Testis (tissue), 2 donors: ENCODE measurements at regions not wholly inside any gene's neighbourhood (a gene's known extent, or its start where the extent isn't known, plus 50 kb on each side); places are given as distances from the start of the nearest gene placed in this dataset.

Source experiments
- DNase-seq: peaks from one replicate; pipeline ENCODE4 v3.0.0-alpha.2; 2019
- H3K27ac ChIP-seq, 2 donors: fragments of 200-600 bp; sonication (generic); one replicate each; pipeline ENCODE4 v1.5.1; 2019
- H3K27me3 ChIP-seq: fragments of 200-600 bp; sonication (generic); one replicate; pipeline ENCODE4 v1.5.1; 2019
- H3K36me3 ChIP-seq: fragments of 200-600 bp; sonication (generic); one replicate; pipeline ENCODE4 v1.5.1; 2017; ENCODE audit warnings: low read depth; ENCODE audit errors: missing control alignments
- H3K4me1 ChIP-seq: fragments of 200-600 bp; sonication (generic); one replicate; pipeline ENCODE4 v1.5.1; 2019
- H3K4me3 ChIP-seq, 2 donors: fragments of 200-600 bp; sonication (generic); one replicate each; pipeline ENCODE4 v1.5.1; 2017 to 2019
- H3K9me3 ChIP-seq: fragments of 200-600 bp; sonication (generic); one replicate; pipeline ENCODE4 v1.5.1; 2017
- CTCF ChIP-seq, 3 experiments: fragments of 450-650 bp in 2 of 3; fragments of 200-600 bp in 1 of 3; sonication (generic) in 1 of 3; IDR thresholded peaks; one replicate each; pipeline ENCODE4 v1.5.1; 2016 to 2019; ENCODE audit warnings: antibody characterized with exemption in 3 of 3, mild to moderate bottlenecking in 2 of 3, moderate library complexity in 1 of 3
- POLR2A ChIP-seq: fragments of 450-650 bp; IDR thresholded peaks from one replicate; pipeline ENCODE4 v1.6.1; 2017; ENCODE audit warnings: antibody characterized with exemption, mild to moderate bottlenecking, moderate library complexity
- WGBS, 2 donors: methylation state at CpG; one replicate each; pipeline ENCODE4 v1.1.5; 2018; 5-methylcytosine and 5-hydroxymethylcytosine counted together
- intact Hi-C: fragments of 100-400 bp; cut with DNase I; formaldehyde crosslinking; loops from one replicate; pipeline ENCODE4 v1.15.1; 2023; ENCODE audit warnings: low total_unique reads

GRCh38 chr2:64929333-64929732 is 59.9 kb upstream of the SLC1A4 start:
- intact Hi-C loops, result no loop called here
- Histone ChIP-seq H3K4me1 (no peaks in the 10 kb centered on the region), H3K27me3 (no peaks in the 10 kb centered on the region), H3K9me3 (no peaks in the 10 kb centered on the region), H3K36me3 (no peaks in the 10 kb centered on the region), H3K27ac (no peak overlapping the region), H3K4me3 (no peak overlapping the region)
- 94 to 97% methylated on average over 1 of the region's 1 CpG for WGBS, 2 donors
- no peak for DNase-seq
- TF ChIP-seq POLR2A (no peak), CTCF (IDR thresholded peaks at IDR 0.05) (no peak)

- Histone ChIP-seq H3K9me3 (no peaks in the 10 kb centered on the region), H3K4me1 (no peaks in the 10 kb centered on the region), H3K27me3 (no peaks in the 10 kb centered on the region), H3K4me3 (no peak overlapping the region), H3K27ac (no peak overlapping the region), H3K36me3 (no peaks in the 10 kb centered on the region)
- TF ChIP-seq CTCF (IDR thresholded peaks at IDR 0.05) (no peak), POLR2A (no peak)
- no peak for DNase-seq
- intact Hi-C loops, result no loop called here
- 87 to 100% methylated on average over 1 of the region's 1 CpG for WGBS, 2 donors
These were observed 58.9 kb upstream of the SLC1A4 start for GRCh38 chr2:64930258-64930671.

GRCh38 chr2:64931246-64932115 is 57.7 kb upstream of the SLC1A4 start:
- no peak overlapping the region for H3K27ac ChIP-seq
- no peak for DNase-seq
- no peaks in the 10 kb centered on the region for H3K4me1 ChIP-seq
- no peak overlapping the region for H3K4me3 ChIP-seq
- TF ChIP-seq CTCF (IDR thresholded peaks at IDR 0.05) (no peak), POLR2A (no peak)
- WGBS, 2 donors, result 86 to 92% methylated on average over 9 of the region's 9 CpGs
- H3K9me3 ChIP-seq, result no peaks in the 10 kb centered on the region
- no peaks in the 10 kb centered on the region for H3K27me3 ChIP-seq
- no peaks in the 10 kb centered on the region for H3K36me3 ChIP-seq
- intact Hi-C loops, result no loop called here

- no peaks in the 10 kb centered on the region for H3K4me1 ChIP-seq
- TF ChIP-seq POLR2A, result no peak
- no peak for TF ChIP-seq CTCF (IDR thresholded peaks at IDR 0.05)
- 80 to 89% methylated on average over 1 of the region's 1 CpG for WGBS, 2 donors
- intact Hi-C loops, result no loop called here
- H3K4me3 ChIP-seq, result no peak overlapping the region
- no peaks in the 10 kb centered on the region for H3K9me3 ChIP-seq
- no peaks in the 10 kb centered on the region for H3K27me3 ChIP-seq
- H3K27ac ChIP-seq, result no peak overlapping the region
- H3K36me3 ChIP-seq, result no peaks in the 10 kb centered on the region
- DNase-seq, result no peak
These were observed 57.2 kb upstream of the SLC1A4 start for GRCh38 chr2:64932116-64932370.
